Naive thymus-derived CD4-positive, alpha-beta T cell (primary cell): ENCODE measurements at regions not wholly inside any gene's neighbourhood (a gene's known extent, or its start where the extent isn't known, plus 50 kb on each side); places are given as distances from the start of the nearest gene placed in this dataset.

Source experiments
- ATAC-seq: fragments of 150-1000 bp; cut with Tn5 transposase; 2 replicates; pipeline ENCODE4 v1.10.0; 2021; ENCODE audit warnings: mild to moderate bottlenecking, moderate library complexity
- CTCF ChIA-PET: fragments of 350-600 bp; sonication (Branson Sonifier 250); formaldehyde crosslinking; loops from one replicate; lab custom pipeline; 2021; ENCODE audit warnings: antibody characterized with exemption; lab: Charles Lee
- POLR2A ChIA-PET: fragments of 350-600 bp; sonication (Branson Sonifier 250); formaldehyde crosslinking; loops from one replicate; lab custom pipeline; 2021; ENCODE audit warnings: antibody characterized with exemption, inconsistent platforms; lab: Charles Lee
- DNase-seq, 9 donors: peaks; one replicate each; pipeline versions ENCODE4 v3.0.0 to v3.0.0-alpha.2; 2020 to 2022; ENCODE audit warnings: mixed read lengths in 1 of 9
- H3K27ac ChIP-seq: one replicate; pipeline ENCODE4 v1.7.0; 2013; ENCODE audit warnings: mild to moderate bottlenecking, low read depth, low read length, moderate library complexity
- H3K27me3 ChIP-seq, 2 donors: one replicate each; pipeline ENCODE4 v1.7.0; 2013; ENCODE audit warnings: low read length in 2 of 2, mild to moderate bottlenecking in 2 of 2, moderate library complexity in 2 of 2; ENCODE audit not compliant: control insufficient read depth in 2 of 2, insufficient read depth in 2 of 2
- H3K36me3 ChIP-seq, 3 experiments: 1 replicate in 2 of 3; 2 replicates in 1 of 3; pipeline ENCODE4 v1.7.0; 2013; ENCODE audit warnings: low read length in 3 of 3, mild to moderate bottlenecking in 3 of 3, moderate library complexity in 1 of 3; ENCODE audit not compliant: insufficient read depth in 3 of 3, control insufficient read depth in 2 of 3
- H3K4me1 ChIP-seq, 2 donors: one replicate each; pipeline ENCODE4 v1.7.0; 2013; ENCODE audit warnings: low read length in 2 of 2, mild to moderate bottlenecking in 2 of 2, moderate library complexity in 1 of 2; ENCODE audit not compliant: control insufficient read depth in 2 of 2, insufficient read depth in 2 of 2
- H3K4me3 ChIP-seq: 2 replicates; pipeline ENCODE4 v1.7.0; 2013; ENCODE audit warnings: mild to moderate bottlenecking, low read length
- H3K9me3 ChIP-seq, 3 experiments: 1 replicate in 2 of 3; 2 replicates in 1 of 3; pipeline ENCODE4 v1.7.0; 2013; ENCODE audit warnings: low read length in 3 of 3; ENCODE audit not compliant: control insufficient read depth in 2 of 3
- H3K27ac Mint-ChIP-seq, 9 donors: one replicate each; pipeline ENCODE4 v1.8.0; 2020 to 2022; ENCODE audit warnings: mixed read lengths in 9 of 9, mild to moderate bottlenecking in 8 of 9, moderate library complexity in 5 of 9, inconsistent platforms in 2 of 9
- H3K27me3 Mint-ChIP-seq, 5 donors: one replicate each; pipeline ENCODE4 v1.8.0; 2021 to 2022; ENCODE audit warnings: mixed read lengths in 5 of 5, mild to moderate bottlenecking in 1 of 5
- H3K36me3 Mint-ChIP-seq, 5 donors: one replicate each; pipeline ENCODE4 v1.8.0; 2020 to 2022; ENCODE audit warnings: mixed read lengths in 5 of 5, mild to moderate bottlenecking in 3 of 5, inconsistent platforms in 1 of 5
- H3K4me1 Mint-ChIP-seq, 7 donors: one replicate each; pipeline ENCODE4 v1.8.0; 2020 to 2022; ENCODE audit warnings: mixed read lengths in 7 of 7, mild to moderate bottlenecking in 3 of 7, inconsistent platforms in 1 of 7
- H3K4me3 Mint-ChIP-seq, 10 donors: one replicate each; pipeline ENCODE4 v1.8.0; 2020 to 2022; ENCODE audit warnings: mild to moderate bottlenecking in 10 of 10, mixed read lengths in 10 of 10, moderate library complexity in 6 of 10, inconsistent platforms in 2 of 10
- H3K9me3 Mint-ChIP-seq, 11 donors: one replicate each; pipeline ENCODE4 v1.8.0; 2020 to 2022; ENCODE audit warnings: mixed read lengths in 11 of 11, mild to moderate bottlenecking in 4 of 11, inconsistent platforms in 1 of 11, moderate library complexity in 1 of 11
- intact Hi-C, 2 donors: fragments of 100-400 bp; cut with micrococcal nuclease; formaldehyde crosslinking; loops; one replicate each; pipeline ENCODE4 v1.15.1; 2023

GRCh38 chr13:76225815-76226489 lies 589.8 kb downstream of the LMO7 start:
- H3K27ac Mint-ChIP-seq, result no peak overlapping the region
- H3K4me3 Mint-ChIP-seq, result no peak overlapping the region
- H3K36me3 Mint-ChIP-seq, result no peaks in the 10 kb centered on the region
- intact Hi-C loops, result no loop called here
- no peak overlapping the region for H3K4me3 ChIP-seq
- no peak for ATAC-seq
- peaks cover 0 to 19% (median 5%) of the 10 kb centered on the region in 5 donors for H3K27me3 Mint-ChIP-seq
- H3K27ac ChIP-seq, result no peak overlapping the region
- H3K4me1 ChIP-seq, result no peaks in the 10 kb centered on the region
- H3K9me3 ChIP-seq, result no peaks in the 10 kb centered on the region
- no peaks in the 10 kb centered on the region for H3K4me1 Mint-ChIP-seq
- H3K36me3 ChIP-seq, result no peaks in the 10 kb centered on the region
- no peaks in the 10 kb centered on the region for H3K27me3 ChIP-seq
- no peaks in the 10 kb centered on the region for H3K9me3 Mint-ChIP-seq
- ChIA-PET POLR2A (no interaction called here), CTCF (no interaction called here)
- DNase-seq, result no peak

GRCh38 chr13:76223999-76224398 lies 587.9 kb downstream of the LMO7 start:
- H3K4me1 ChIP-seq, result no peaks in the 10 kb centered on the region
- no peak overlapping the region for H3K4me3 ChIP-seq
- intact Hi-C loops, result no loop called here
- POLR2A ChIA-PET, result no interaction called here
- peaks cover 0 to 15% (median 5%) of the 10 kb centered on the region in 5 donors for H3K27me3 Mint-ChIP-seq
- no peak overlapping the region for H3K27ac Mint-ChIP-seq
- H3K27me3 ChIP-seq, result no peaks in the 10 kb centered on the region
- ATAC-seq, result no peak
- CTCF ChIA-PET, result no interaction called here
- no peaks in the 10 kb centered on the region for H3K9me3 ChIP-seq
- H3K36me3 Mint-ChIP-seq, result no peaks in the 10 kb centered on the region
- H3K4me3 Mint-ChIP-seq, result no peak overlapping the region
- no peak for DNase-seq
- H3K9me3 Mint-ChIP-seq, result peaks cover 0 to 4% (median 0%) of the 10 kb centered on the region in 11 donors
- no peaks in the 10 kb centered on the region for H3K4me1 Mint-ChIP-seq
- H3K27ac ChIP-seq, result no peak overlapping the region
- H3K36me3 ChIP-seq, result no peaks in the 10 kb centered on the region

- no peak overlapping the region for H3K4me3 ChIP-seq
These were observed 587.4 kb downstream of the LMO7 start for GRCh38 chr13:76223565-76223964.

GRCh38 chr13:76222511-76222910 lies 586.4 kb downstream of the LMO7 start:
- CTCF ChIA-PET, result no interaction called here
- Mint-ChIP-seq H3K27ac (no peak overlapping the region), H3K4me3 (no peak overlapping the region), H3K27me3 (peaks cover 0 to 13% (median 5%) of the 10 kb centered on the region in 5 donors), H3K4me1 (no peaks in the 10 kb centered on the region), H3K36me3 (no peaks in the 10 kb centered on the region), H3K9me3 (peaks cover 0 to 4% (median 0%) of the 10 kb centered on the region in 11 donors)
- ATAC-seq (no peak), DNase-seq (no peak)
- Histone ChIP-seq H3K9me3 (no peaks in the 10 kb centered on the region), H3K4me3 (no peak overlapping the region), H3K27me3 (no peaks in the 10 kb centered on the region), H3K27ac (no peak overlapping the region), H3K4me1 (no peaks in the 10 kb centered on the region), H3K36me3 (no peaks in the 10 kb centered on the region)
- intact Hi-C loops, result no loop called here
- POLR2A ChIA-PET, result no interaction called here

More at GRCh38 chr13:76223565-76223964, 587.4 kb downstream of the LMO7 start:
- no peak overlapping the region for H3K27ac ChIP-seq
- intact Hi-C loops, result no loop called here
- no peaks in the 10 kb centered on the region for H3K9me3 ChIP-seq
- H3K4me1 ChIP-seq, result no peaks in the 10 kb centered on the region
- H3K27me3 ChIP-seq, result no peaks in the 10 kb centered on the region
- no peak for DNase-seq
- CTCF ChIA-PET, result no interaction called here
- POLR2A ChIA-PET, result no interaction called here
- Mint-ChIP-seq H3K27ac (no peak overlapping the region), H3K4me1 (no peaks in the 10 kb centered on the region), H3K9me3 (peaks cover 0 to 4% (median 0%) of the 10 kb centered on the region in 11 donors), H3K4me3 (no peak overlapping the region), H3K27me3 (peaks cover 0 to 13% (median 5%) of the 10 kb centered on the region in 5 donors), H3K36me3 (no peaks in the 10 kb centered on the region)
- no peak for ATAC-seq
- H3K36me3 ChIP-seq, result no peaks in the 10 kb centered on the region

- CTCF ChIA-PET, result no interaction called here
- Mint-ChIP-seq H3K27me3 (no peaks in the 10 kb centered on the region), H3K4me3 (no peak overlapping the region), H3K4me1 (no peaks in the 10 kb centered on the region), H3K27ac (no peak overlapping the region), H3K9me3 (peaks cover 0 to 4% (median 0%) of the 10 kb centered on the region in 11 donors), H3K36me3 (no peaks in the 10 kb centered on the region)
- Histone ChIP-seq H3K36me3 (no peaks in the 10 kb centered on the region), H3K4me3 (no peak overlapping the region), H3K27ac (no peak overlapping the region), H3K9me3 (no peaks in the 10 kb centered on the region), H3K4me1 (no peaks in the 10 kb centered on the region), H3K27me3 (no peaks in the 10 kb centered on the region)
- no peak for ATAC-seq
- POLR2A ChIA-PET, result no interaction called here
- intact Hi-C loops, result no loop called here
- DNase-seq, result no peak
These were observed 580.6 kb downstream of the LMO7 start for GRCh38 chr13:76216729-76217128.

GRCh38 chr13:76214001-76214400 lies 577.9 kb downstream of the LMO7 start:
- ChIA-PET POLR2A (no interaction called here), CTCF (no interaction called here)
- no peaks in the 10 kb centered on the region for H3K4me1 ChIP-seq
- DNase-seq, result no peak
- H3K27ac Mint-ChIP-seq, result no peak overlapping the region
- H3K27me3 Mint-ChIP-seq, result no peaks in the 10 kb centered on the region
- no peaks in the 10 kb centered on the region for H3K36me3 Mint-ChIP-seq
- H3K9me3 Mint-ChIP-seq, result peaks cover 0 to 2% (median 0%) of the 10 kb centered on the region in 11 donors
- ATAC-seq, result no peak
- H3K27me3 ChIP-seq, result no peaks in the 10 kb centered on the region
- H3K4me3 Mint-ChIP-seq, result no peak overlapping the region
- H3K27ac ChIP-seq, result no peak overlapping the region
- intact Hi-C loops, result no loop called here
- H3K36me3 ChIP-seq, result no peaks in the 10 kb centered on the region
- no peaks in the 10 kb centered on the region for H3K4me1 Mint-ChIP-seq
- H3K9me3 ChIP-seq, result no peaks in the 10 kb centered on the region
- no peak overlapping the region for H3K4me3 ChIP-seq

GRCh38 chr13:76213423-76213904 lies 577.3 kb downstream of the LMO7 start:
- DNase-seq, result no peak
- ChIA-PET CTCF (no interaction called here), POLR2A (no interaction called here)
- no peaks in the 10 kb centered on the region for H3K9me3 ChIP-seq
- no peak overlapping the region for H3K27ac ChIP-seq
- H3K4me3 ChIP-seq, result no peak overlapping the region
- no peaks in the 10 kb centered on the region for H3K4me1 ChIP-seq
- no peaks in the 10 kb centered on the region for H3K36me3 ChIP-seq
- H3K27me3 Mint-ChIP-seq, result no peaks in the 10 kb centered on the region
- H3K36me3 Mint-ChIP-seq, result no peaks in the 10 kb centered on the region
- no peaks in the 10 kb centered on the region for H3K27me3 ChIP-seq
- peaks cover 0 to 2% (median 0%) of the 10 kb centered on the region in 11 donors for H3K9me3 Mint-ChIP-seq
- no peaks in the 10 kb centered on the region for H3K4me1 Mint-ChIP-seq
- no peak overlapping the region for H3K4me3 Mint-ChIP-seq
- intact Hi-C loops, result no loop called here
- peak; percentile 26 for ATAC-seq
- no peak overlapping the region for H3K27ac Mint-ChIP-seq
